MM.1S (cell line): ENCODE measurements at regions not wholly inside any gene's neighbourhood (a gene's known extent, or its start where the extent isn't known, plus 50 kb on each side); places are given as distances from the start of the nearest gene placed in this dataset.

ENCODE experiments used
- DNase-seq: peaks from one replicate; pipeline ENCODE4 v3.0.0-alpha.2; 2015
- H2AFZ ChIP-seq: fragments of 300-600 bp; sonication (generic); 2 replicates; pipeline ENCODE4 v1.6.0; 2016; ENCODE audit warnings: antibody characterized with exemption, low read length
- H3F3A ChIP-seq: fragments of 300-600 bp; sonication (generic); 2 replicates; pipeline ENCODE4 v1.6.1; 2016; ENCODE audit warnings: mild to moderate bottlenecking, antibody characterized with exemption, low read length, moderate library complexity, mixed read lengths; ENCODE audit not compliant: insufficient read depth
- H3K27ac ChIP-seq: fragments of 300-600 bp; sonication (generic); 2 replicates; pipeline ENCODE4 v1.5.1; 2016; ENCODE audit warnings: mild to moderate bottlenecking, low read length
- H3K27me3 ChIP-seq: fragments of 300-600 bp; sonication (generic); replicated peaks from 2 replicates; pipeline ENCODE4 v1.6.0; 2016; ENCODE audit warnings: low read length; ENCODE audit not compliant: insufficient read depth
- H3K36me3 ChIP-seq: fragments of 300-600 bp; sonication (generic); replicated peaks from 2 replicates; pipeline ENCODE4 v1.6.1; 2016; ENCODE audit warnings: mild to moderate bottlenecking, low read length, mixed read lengths; ENCODE audit not compliant: insufficient read depth
- H3K4me1 ChIP-seq: fragments of 300-600 bp; sonication (generic); 2 replicates; pipeline ENCODE4 v1.6.1; 2016; ENCODE audit warnings: low read length, mixed read lengths
- H3K4me2 ChIP-seq: fragments of 300-600 bp; sonication (generic); 2 replicates; pipeline ENCODE4 v1.6.0; 2016; ENCODE audit warnings: low read depth, low read length
- H3K4me3 ChIP-seq: fragments of 300-600 bp; sonication (generic); 2 replicates; pipeline ENCODE4 v1.5.1; 2016; ENCODE audit warnings: low read length, mixed read lengths
- H3K79me2 ChIP-seq: fragments of 300-600 bp; sonication (generic); 2 replicates; pipeline ENCODE4 v1.6.1; 2016; ENCODE audit warnings: mixed run types, low read length, mixed read lengths
- H3K9ac ChIP-seq: fragments of 300-600 bp; sonication (generic); 2 replicates; pipeline ENCODE4 v1.6.1; 2016; ENCODE audit warnings: low read length, mixed read lengths
- H3K9me2 ChIP-seq: fragments of 300-600 bp; sonication (generic); replicated peaks from 2 replicates; pipeline ENCODE4 v1.6.1; 2016; ENCODE audit warnings: mild to moderate bottlenecking, low read length, mixed read lengths; ENCODE audit not compliant: insufficient read depth
- H3K9me3 ChIP-seq: fragments of 300-600 bp; sonication (generic); replicated peaks from 2 replicates; pipeline ENCODE4 v1.6.1; 2016; ENCODE audit warnings: mild to moderate bottlenecking, low read length, mixed read lengths; ENCODE audit not compliant: insufficient read depth
- H4K20me1 ChIP-seq: fragments of 300-600 bp; sonication (generic); 2 replicates; pipeline ENCODE4 v1.6.1; 2016; ENCODE audit warnings: mild to moderate bottlenecking, low read length, moderate library complexity, mixed read lengths; ENCODE audit not compliant: insufficient read depth
- EZH2 ChIP-seq: fragments of 300-600 bp; sonication (generic); optimal IDR thresholded peaks from 2 replicates; pipeline ENCODE3; 2017; ENCODE audit warnings: low read depth, mild to moderate bottlenecking, antibody characterized with exemption, low read length, mixed read lengths
- EZH2phosphoT487 ChIP-seq: fragments of 300-600 bp; sonication (generic); IDR thresholded peaks from 2 replicates; pipeline ENCODE4 v1.6.1; 2018; ENCODE audit warnings: antibody characterized with exemption, low read length
- TF ChIP-seq, protein P1 (sequence below): fragments of 300-600 bp; sonication (generic); IDR thresholded peaks from 2 replicates; pipeline ENCODE4 v1.5.1; 2016; ENCODE audit warnings: antibody characterized with exemption, low read length, mixed read lengths

GRCh38 chr3:30241721-30242120 is 364.7 kb upstream of the TGFBR2 start:
- no peaks in the 10 kb centered on the region for H3K36me3 ChIP-seq
- H3K4me1 ChIP-seq = no peaks in the 10 kb centered on the region
- H3K27me3 ChIP-seq = no peaks in the 10 kb centered on the region
- no peak overlapping the region for H3K4me2 ChIP-seq
- H3F3A ChIP-seq = no peaks in the 10 kb centered on the region
- no peaks in the 10 kb centered on the region for H3K9me2 ChIP-seq
- no peak for DNase-seq
- TF ChIP-seq, protein P1, sequence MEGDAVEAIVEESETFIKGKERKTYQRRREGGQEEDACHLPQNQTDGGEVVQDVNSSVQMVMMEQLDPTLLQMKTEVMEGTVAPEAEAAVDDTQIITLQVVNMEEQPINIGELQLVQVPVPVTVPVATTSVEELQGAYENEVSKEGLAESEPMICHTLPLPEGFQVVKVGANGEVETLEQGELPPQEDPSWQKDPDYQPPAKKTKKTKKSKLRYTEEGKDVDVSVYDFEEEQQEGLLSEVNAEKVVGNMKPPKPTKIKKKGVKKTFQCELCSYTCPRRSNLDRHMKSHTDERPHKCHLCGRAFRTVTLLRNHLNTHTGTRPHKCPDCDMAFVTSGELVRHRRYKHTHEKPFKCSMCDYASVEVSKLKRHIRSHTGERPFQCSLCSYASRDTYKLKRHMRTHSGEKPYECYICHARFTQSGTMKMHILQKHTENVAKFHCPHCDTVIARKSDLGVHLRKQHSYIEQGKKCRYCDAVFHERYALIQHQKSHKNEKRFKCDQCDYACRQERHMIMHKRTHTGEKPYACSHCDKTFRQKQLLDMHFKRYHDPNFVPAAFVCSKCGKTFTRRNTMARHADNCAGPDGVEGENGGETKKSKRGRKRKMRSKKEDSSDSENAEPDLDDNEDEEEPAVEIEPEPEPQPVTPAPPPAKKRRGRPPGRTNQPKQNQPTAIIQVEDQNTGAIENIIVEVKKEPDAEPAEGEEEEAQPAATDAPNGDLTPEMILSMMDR = no peak
- TF ChIP-seq EZH2phosphoT487 (no peak), EZH2 (no peak)
- H3K9ac ChIP-seq = no peak overlapping the region
- no peaks in the 10 kb centered on the region for H3K79me2 ChIP-seq
- H2AFZ ChIP-seq = no peak overlapping the region
- no peak overlapping the region for H3K4me3 ChIP-seq
- H3K9me3 ChIP-seq = no peaks in the 10 kb centered on the region
- no peak overlapping the region for H3K27ac ChIP-seq
- H4K20me1 ChIP-seq = no peaks in the 10 kb centered on the region

GRCh38 chr3:30245858-30246622 is 360.4 kb upstream of the TGFBR2 start:
- Histone ChIP-seq H4K20me1 (no peaks in the 10 kb centered on the region), H3K4me1 (no peaks in the 10 kb centered on the region), H3K27ac (no peak overlapping the region), H3K79me2 (no peaks in the 10 kb centered on the region), H3K4me3 (no peak overlapping the region), H3K4me2 (no peak overlapping the region), H3K9ac (no peak overlapping the region), H3F3A (no peaks in the 10 kb centered on the region), H3K9me3 (no peaks in the 10 kb centered on the region), H3K9me2 (no peaks in the 10 kb centered on the region), H3K27me3 (no peaks in the 10 kb centered on the region), H2AFZ (no peak overlapping the region), H3K36me3 (no peaks in the 10 kb centered on the region)
- DNase-seq = no peak
- TF ChIP-seq EZH2phosphoT487 (no peak), EZH2 (no peak)
- TF ChIP-seq, protein P1 = no peak

- Histone ChIP-seq H3K27ac (no peak overlapping the region), H3K4me2 (0 out of 2 replicates have a peak overlapping the region, but pooled peaks have one; percentile 16)
- peak; percentile 45 for DNase-seq
Measured at GRCh38 chr3:30248423-30248822, 358.0 kb upstream of the TGFBR2 start.

More at GRCh38 chr3:30248423-30248822, 358.0 kb upstream of the TGFBR2 start:
- no peaks in the 10 kb centered on the region for H4K20me1 ChIP-seq
- H3F3A ChIP-seq = no peaks in the 10 kb centered on the region
- no peaks in the 10 kb centered on the region for H3K9me2 ChIP-seq
- no peaks in the 10 kb centered on the region for H3K36me3 ChIP-seq
- H3K9ac ChIP-seq = no peak overlapping the region
- no peak overlapping the region for H3K4me3 ChIP-seq
- TF ChIP-seq, protein P1 = no peak
- no peak for TF ChIP-seq EZH2phosphoT487
- TF ChIP-seq EZH2 = no peak
- H3K4me1 ChIP-seq = no peaks in the 10 kb centered on the region
- no peaks in the 10 kb centered on the region for H3K9me3 ChIP-seq
- H3K27me3 ChIP-seq = no peaks in the 10 kb centered on the region
- H3K79me2 ChIP-seq = no peaks in the 10 kb centered on the region
- no peak overlapping the region for H2AFZ ChIP-seq
